ENCODE measurements at regions not wholly inside any gene's neighbourhood (a gene's known extent, or its start where the extent isn't known, plus 50 kb on each side); places are given as distances from the start of the nearest gene placed in this dataset.

GRCh38 chr3:6097556-6097955, 763.4 kb upstream of the GRM7 start:
- Histone ChIP-seq H3K4me3 (ENCODE audit: low read length) (no peak overlapping the region), H3K36me3 (replicated peaks; ENCODE audit: insufficient read depth, low read length) (no peaks in the 10 kb centered on the region), H3K79me2 (ENCODE audit: low read length) (no peaks in the 10 kb centered on the region), H3K4me2 (ENCODE audit: low read depth, low read length) (no peak overlapping the region), H4K20me1 (ENCODE audit: insufficient read depth, low read length) (no peaks in the 10 kb centered on the region), H3K9me3 (replicated peaks; ENCODE audit: insufficient read depth, low read length) (no peaks in the 10 kb centered on the region), H3K9ac (ENCODE audit: low read length) (no peak overlapping the region), H3F3A (ENCODE audit: insufficient read depth, low read length) (no peaks in the 10 kb centered on the region), H3K27me3 (replicated peaks; ENCODE audit: insufficient read depth, low read length) (no peaks in the 10 kb centered on the region), H3K9me2 (replicated peaks; ENCODE audit: insufficient read depth, low read length) (no peaks in the 10 kb centered on the region), H2AFZ (ENCODE audit: low read length) (no peak overlapping the region), H3K27ac (ENCODE audit: low read length) (no peak overlapping the region), H3K4me1 (ENCODE audit: low read length) (no peaks in the 10 kb centered on the region)
- TF ChIP-seq CTCF (IDR thresholded peaks at IDR 0.05; ENCODE audit: low read length): no peak
- no peak for TF ChIP-seq EZH2 (optimal IDR thresholded peaks at IDR 0.05; ENCODE audit: low read depth, low read length)
- no peak for TF ChIP-seq EZH2phosphoT487 (IDR thresholded peaks at IDR 0.05; ENCODE audit: low read length)
- DNase-seq: no peak

- Histone ChIP-seq H3K27me3 (replicated peaks; ENCODE audit: insufficient read depth, low read length) (no peaks in the 10 kb centered on the region), H2AFZ (ENCODE audit: low read length) (no peak overlapping the region), H3K4me2 (ENCODE audit: low read depth, low read length) (no peak overlapping the region), H4K20me1 (ENCODE audit: insufficient read depth, low read length) (no peaks in the 10 kb centered on the region), H3F3A (ENCODE audit: insufficient read depth, low read length) (no peaks in the 10 kb centered on the region), H3K79me2 (ENCODE audit: low read length) (no peaks in the 10 kb centered on the region), H3K4me3 (ENCODE audit: low read length) (no peak overlapping the region), H3K27ac (ENCODE audit: low read length) (no peak overlapping the region), H3K9ac (ENCODE audit: low read length) (no peak overlapping the region), H3K9me2 (replicated peaks; ENCODE audit: insufficient read depth, low read length) (no peaks in the 10 kb centered on the region), H3K9me3 (replicated peaks; ENCODE audit: insufficient read depth, low read length) (no peaks in the 10 kb centered on the region), H3K36me3 (replicated peaks; ENCODE audit: insufficient read depth, low read length) (no peaks in the 10 kb centered on the region), H3K4me1 (ENCODE audit: low read length) (no peaks in the 10 kb centered on the region)
- no peak for DNase-seq
- TF ChIP-seq CTCF (IDR thresholded peaks at IDR 0.05; ENCODE audit: low read length): no peak
- TF ChIP-seq EZH2phosphoT487 (IDR thresholded peaks at IDR 0.05; ENCODE audit: low read length): no peak
- TF ChIP-seq EZH2 (optimal IDR thresholded peaks at IDR 0.05; ENCODE audit: low read depth, low read length): no peak
Measured at GRCh38 chr3:6098516-6099157, 762.3 kb upstream of the GRM7 start.

DNA sequence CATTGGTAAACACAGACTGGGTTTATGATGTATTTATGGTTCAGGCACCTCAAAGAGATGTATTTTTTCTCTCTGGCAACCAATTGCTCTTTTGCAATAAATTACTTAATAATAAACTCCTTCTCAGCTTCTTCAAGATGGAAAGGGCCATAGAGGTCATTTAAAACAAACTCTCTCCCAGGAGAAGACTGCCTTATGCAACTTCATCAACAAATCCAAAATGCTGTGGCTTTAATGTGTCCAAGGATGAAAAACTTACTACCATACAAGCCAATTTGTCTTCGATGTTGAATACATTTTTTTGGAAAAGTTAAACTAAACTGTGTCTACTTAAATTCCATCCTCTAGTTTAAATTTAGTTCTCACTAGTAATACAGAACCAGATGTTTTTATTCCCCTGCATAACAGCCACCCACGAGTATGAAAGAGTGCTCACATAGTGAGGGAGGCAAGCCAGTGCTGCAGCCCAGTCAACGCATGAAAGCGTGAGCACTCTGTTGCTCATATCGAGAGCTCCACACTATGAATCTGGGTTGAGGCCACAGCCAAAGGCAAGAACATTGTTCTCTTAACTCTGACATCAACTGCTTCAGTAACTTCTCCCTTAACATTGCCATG, 761.3 kb upstream of the GRM7 start:
- H3K9me3 ChIP-seq (replicated peaks; ENCODE audit: insufficient read depth, low read length): no peaks in the 10 kb centered on the region
- DNase-seq: no peak
- H3K4me2 ChIP-seq (ENCODE audit: low read depth, low read length): no peak overlapping the region
- no peaks in the 10 kb centered on the region for H3K27me3 ChIP-seq (replicated peaks; ENCODE audit: insufficient read depth, low read length)
- no peak overlapping the region for H3K27ac ChIP-seq (ENCODE audit: low read length)
- no peaks in the 10 kb centered on the region for H3F3A ChIP-seq (ENCODE audit: insufficient read depth, low read length)
- no peaks in the 10 kb centered on the region for H3K9me2 ChIP-seq (replicated peaks; ENCODE audit: insufficient read depth, low read length)
- no peaks in the 10 kb centered on the region for H3K4me1 ChIP-seq (ENCODE audit: low read length)
- no peak overlapping the region for H3K9ac ChIP-seq (ENCODE audit: low read length)
- H3K79me2 ChIP-seq (ENCODE audit: low read length): no peaks in the 10 kb centered on the region
- H3K36me3 ChIP-seq (replicated peaks; ENCODE audit: insufficient read depth, low read length): no peaks in the 10 kb centered on the region
- TF ChIP-seq EZH2phosphoT487 (IDR thresholded peaks at IDR 0.05; ENCODE audit: low read length): no peak
- no peak for TF ChIP-seq EZH2 (optimal IDR thresholded peaks at IDR 0.05; ENCODE audit: low read depth, low read length)
- no peak for TF ChIP-seq CTCF (IDR thresholded peaks at IDR 0.05; ENCODE audit: low read length)
- no peaks in the 10 kb centered on the region for H4K20me1 ChIP-seq (ENCODE audit: insufficient read depth, low read length)
- no peak overlapping the region for H2AFZ ChIP-seq (ENCODE audit: low read length)
- no peak overlapping the region for H3K4me3 ChIP-seq (ENCODE audit: low read length)
